ENCODE measurements at regions not wholly inside any gene's neighbourhood (a gene's known extent, or its start where the extent isn't known, plus 50 kb on each side); places are given as distances from the start of the nearest gene placed in this dataset.
A peak's percentile ranks its signal among the peaks of the same experiment; 100 is the strongest.
"Not testable (repeated sequence)": the region's sequence is repeated elsewhere in the genome, so short reads cannot be mapped to it uniquely, and the experiment has no call there.

- DNase-seq, result no peak
Observed at GRCh38 chr6:164048840-164049516, 634.5 kb downstream of the QKI start.

- no peak for DNase-seq
Observed at GRCh38 chr6:164045082-164045481, 630.6 kb downstream of the QKI start.

GRCh38 chr6:164043656-164044055 is 629.1 kb downstream of the QKI start:
- not testable (repeated sequence) for DNase-seq

- no peak for DNase-seq
Observed at GRCh38 chr6:164042212-164042611, 627.7 kb downstream of the QKI start.

GRCh38 chr6:164040994-164041393 is 626.5 kb downstream of the QKI start:
- DNase-seq, result no peak

GRCh38 chr6:164039954-164040375 is 625.4 kb downstream of the QKI start:
- peak in 1 of 2 donors; percentile 25 for DNase-seq

- no peak for DNase-seq
Observed at GRCh38 chr6:164037171-164037870, 622.8 kb downstream of the QKI start.

GRCh38 chr6:164035900-164036485 is 621.5 kb downstream of the QKI start:
- DNase-seq, result no peak

- no peak for DNase-seq
Observed at GRCh38 chr6:164034602-164035140, 620.2 kb downstream of the QKI start.

GRCh38 chr6:164025180-164025579 is 610.7 kb downstream of the QKI start:
- DNase-seq, result no peak

GRCh38 chr6:164023535-164023934 is 609.0 kb downstream of the QKI start:
- no peak for DNase-seq

- DNase-seq, result no peak
Observed at GRCh38 chr6:164022632-164023031, 608.1 kb downstream of the QKI start.

- DNase-seq, result no peak
Observed at GRCh38 chr6:164021589-164022250, 607.2 kb downstream of the QKI start.

- DNase-seq, result no peak
Observed at GRCh38 chr6:164020142-164020541, 605.6 kb downstream of the QKI start.

GRCh38 chr6:164018133-164018532 is 603.6 kb downstream of the QKI start:
- no peak for DNase-seq

- no peak for DNase-seq
Observed at GRCh38 chr6:164016056-164016455, 601.5 kb downstream of the QKI start.

- no peak for DNase-seq
Observed at GRCh38 chr6:164015088-164015484, 600.6 kb downstream of the QKI start.

GRCh38 chr6:164014346-164015087 is 600.0 kb downstream of the QKI start:
- no peak for DNase-seq

GRCh38 chr6:164013480-164014208 is 599.1 kb downstream of the QKI start:
- DNase-seq, result no peak

GRCh38 chr6:164011321-164011720 is 596.8 kb downstream of the QKI start:
- DNase-seq, result no peak

GRCh38 chr6:164010441-164011103 is 596.1 kb downstream of the QKI start:
- DNase-seq, result no peak
